GM13976 (cell line): ENCODE measurements at regions not wholly inside any gene's neighbourhood (a gene's known extent, or its start where the extent isn't known, plus 50 kb on each side); places are given as distances from the start of the nearest gene placed in this dataset.

Source experiments
- DNase-seq: peaks from one replicate; pipeline ENCODE4 v3.0.0; 2012; ENCODE audit warnings: low spot score
- in situ Hi-C: fragments of 300-500 bp; cut with MboI; formaldehyde crosslinking; loops from one replicate; pipeline ENCODE4 v1.12.0; 2022; ENCODE audit warnings: low sequenced_read_pairs, mixed read lengths, inconsistent platforms; ENCODE audit not compliant: unreplicated experiment
- TF ChIP-seq, protein P1 (sequence below): IDR thresholded peaks from 2 replicates; pipeline ENCODE4 v1.5.1; 2012; ENCODE audit warnings: borderline replicate concordance, mild to moderate bottlenecking; ENCODE audit not compliant: insufficient read depth; ENCODE audit errors: extremely low read depth, missing control alignments, control extremely low read depth

DNA sequence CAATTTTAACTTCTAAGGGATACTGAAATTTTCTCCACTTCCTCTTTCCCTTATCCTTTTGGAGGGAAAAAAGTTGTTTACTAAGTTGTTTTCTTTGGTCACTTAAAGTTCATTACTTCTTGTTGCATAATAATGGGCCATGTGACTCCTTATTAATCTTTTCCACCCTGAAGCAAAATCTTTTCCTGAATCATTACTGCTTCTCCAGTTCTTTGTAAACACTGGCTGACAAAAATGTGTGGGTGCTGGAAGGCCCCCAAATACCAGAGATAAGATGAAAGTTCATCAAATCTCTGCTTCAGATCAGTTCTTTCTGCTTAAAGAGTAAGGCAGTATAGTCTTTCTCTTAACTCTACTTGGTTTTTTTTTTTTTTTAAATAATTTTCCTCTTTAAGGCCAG, 108.9 kb upstream of the NHS start:
- in situ Hi-C loops = no loop called here
- DNase-seq = no peak
- TF ChIP-seq, protein P1, sequence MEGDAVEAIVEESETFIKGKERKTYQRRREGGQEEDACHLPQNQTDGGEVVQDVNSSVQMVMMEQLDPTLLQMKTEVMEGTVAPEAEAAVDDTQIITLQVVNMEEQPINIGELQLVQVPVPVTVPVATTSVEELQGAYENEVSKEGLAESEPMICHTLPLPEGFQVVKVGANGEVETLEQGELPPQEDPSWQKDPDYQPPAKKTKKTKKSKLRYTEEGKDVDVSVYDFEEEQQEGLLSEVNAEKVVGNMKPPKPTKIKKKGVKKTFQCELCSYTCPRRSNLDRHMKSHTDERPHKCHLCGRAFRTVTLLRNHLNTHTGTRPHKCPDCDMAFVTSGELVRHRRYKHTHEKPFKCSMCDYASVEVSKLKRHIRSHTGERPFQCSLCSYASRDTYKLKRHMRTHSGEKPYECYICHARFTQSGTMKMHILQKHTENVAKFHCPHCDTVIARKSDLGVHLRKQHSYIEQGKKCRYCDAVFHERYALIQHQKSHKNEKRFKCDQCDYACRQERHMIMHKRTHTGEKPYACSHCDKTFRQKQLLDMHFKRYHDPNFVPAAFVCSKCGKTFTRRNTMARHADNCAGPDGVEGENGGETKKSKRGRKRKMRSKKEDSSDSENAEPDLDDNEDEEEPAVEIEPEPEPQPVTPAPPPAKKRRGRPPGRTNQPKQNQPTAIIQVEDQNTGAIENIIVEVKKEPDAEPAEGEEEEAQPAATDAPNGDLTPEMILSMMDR = no peak

DNA sequence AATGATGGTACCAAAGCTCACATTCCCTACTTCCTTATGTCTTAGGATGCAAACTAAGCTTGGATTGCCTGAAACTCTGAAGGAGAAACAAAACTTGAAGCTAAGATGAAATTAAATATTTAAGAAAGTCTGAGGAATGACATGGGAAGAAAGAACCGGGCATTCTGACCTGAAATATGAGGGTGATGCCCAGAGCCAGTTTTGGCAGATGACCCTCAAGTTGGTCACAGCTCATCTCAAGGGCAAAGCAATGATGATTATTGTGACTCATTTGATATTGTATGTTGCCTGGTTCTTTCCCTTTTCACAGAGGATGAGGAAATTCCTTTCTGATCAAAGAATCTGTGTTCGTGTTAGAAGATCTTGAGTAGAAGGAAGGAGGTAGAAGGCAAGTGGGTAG, 96.0 kb upstream of the NHS start:
- no peak for DNase-seq
- TF ChIP-seq, protein P1 = no peak
- in situ Hi-C loops = no loop called here

DNA sequence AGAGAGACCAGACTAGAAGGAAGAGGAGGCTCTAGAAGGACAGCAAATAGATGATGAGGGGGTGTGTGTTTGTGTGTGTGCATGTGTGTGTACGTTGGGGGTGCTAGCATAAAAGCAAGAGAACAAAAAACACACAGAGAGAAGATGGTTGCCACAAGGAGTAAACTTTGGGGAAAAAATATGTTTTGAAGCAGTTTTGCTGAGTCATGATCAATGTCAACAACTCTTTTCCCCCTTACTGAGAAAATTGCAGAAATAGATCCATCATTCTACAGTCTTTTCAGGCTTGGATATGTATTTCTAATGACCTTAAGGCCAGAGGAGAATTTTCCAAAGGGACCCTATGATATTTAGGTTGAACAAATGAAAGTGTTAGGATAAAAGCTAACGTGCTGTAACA, 89.0 kb upstream of the NHS start:
- TF ChIP-seq, protein P1 = no peak
- in situ Hi-C loops = no loop called here
- DNase-seq = no peak

DNA sequence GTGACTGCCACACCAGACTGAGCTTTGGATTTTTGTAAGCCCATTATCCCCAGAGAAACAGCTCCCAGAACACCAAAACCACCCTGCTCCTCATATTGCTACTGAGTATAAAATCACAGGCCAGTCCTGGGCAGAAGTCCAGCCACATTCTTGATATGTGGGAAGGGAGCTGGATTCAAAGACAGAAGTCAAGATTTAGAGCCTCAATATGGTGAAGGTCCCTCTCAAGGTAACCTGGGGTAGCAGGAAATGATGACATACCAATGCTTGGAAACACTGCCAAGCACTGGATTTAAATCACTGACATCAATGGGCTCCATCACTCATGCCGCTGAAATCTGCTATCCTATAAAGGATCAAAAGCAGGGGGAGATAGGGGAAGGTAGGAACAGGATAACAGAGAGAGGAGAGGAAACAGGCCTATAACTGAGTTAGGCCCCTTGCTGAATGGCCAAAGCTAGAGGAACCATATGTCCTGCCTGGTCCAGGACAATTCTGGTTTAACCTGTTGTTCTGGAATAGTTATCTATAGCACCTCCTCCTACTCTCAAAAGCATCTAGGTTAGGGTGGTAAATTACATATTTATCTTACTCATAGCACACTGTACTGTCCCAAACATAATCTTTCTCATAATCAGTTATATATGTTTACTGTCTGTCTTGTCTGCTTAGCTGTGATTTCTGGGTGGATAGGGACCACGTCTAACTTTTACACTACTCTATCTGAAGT, 83.7 kb upstream of the NHS start:
- TF ChIP-seq, protein P1 = no peak
- in situ Hi-C loops = no loop called here
- DNase-seq = no peak

DNA sequence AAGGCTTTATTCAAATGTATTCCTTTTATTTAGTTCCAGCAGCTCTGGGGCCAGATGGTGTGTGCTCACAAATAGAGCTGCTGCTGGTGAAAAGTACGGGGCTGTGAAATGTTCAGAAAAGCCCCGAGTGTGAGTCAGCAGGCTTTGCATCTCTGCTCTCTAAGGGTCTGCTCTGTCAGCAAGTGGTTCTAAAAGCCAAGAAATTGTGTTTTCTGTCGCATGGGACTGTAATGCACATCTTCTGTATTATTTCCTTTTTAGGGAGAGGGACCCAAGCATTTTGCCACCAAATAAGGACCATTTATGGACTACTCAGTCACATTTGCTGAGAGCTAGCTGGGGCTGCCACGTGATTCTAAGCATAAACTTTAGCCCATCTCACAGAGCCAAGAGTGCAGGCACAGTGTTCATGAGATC, 82.9 kb upstream of the NHS start:
- TF ChIP-seq, protein P1 = no peak
- in situ Hi-C loops = no loop called here
- no peak for DNase-seq

DNA sequence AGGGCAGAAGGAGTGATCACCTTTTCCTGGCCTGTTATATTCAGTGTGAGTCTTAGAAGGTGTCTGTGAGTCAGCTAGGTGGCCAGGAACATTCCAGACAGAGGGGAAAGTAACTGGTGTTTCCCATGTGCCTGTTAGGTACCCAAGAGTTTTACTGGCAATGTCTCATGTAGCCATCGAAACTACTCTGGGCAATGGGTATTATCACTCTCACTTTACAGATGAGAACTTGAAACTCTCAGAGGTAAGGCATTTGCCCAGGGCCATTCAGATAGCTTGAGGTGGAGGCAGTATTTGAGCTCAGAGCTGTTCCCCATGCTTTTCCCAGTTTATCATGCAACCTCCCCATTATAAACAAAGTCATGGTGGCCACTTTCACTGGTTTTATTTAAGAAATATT, 80.4 kb upstream of the NHS start:
- TF ChIP-seq, protein P1 = no peak
- DNase-seq = no peak
- in situ Hi-C loops = no loop called here
